ENCODE measurements at regions not wholly inside any gene's neighbourhood (a gene's known extent, or its start where the extent isn't known, plus 50 kb on each side); places are given as distances from the start of the nearest gene placed in this dataset.

DNA sequence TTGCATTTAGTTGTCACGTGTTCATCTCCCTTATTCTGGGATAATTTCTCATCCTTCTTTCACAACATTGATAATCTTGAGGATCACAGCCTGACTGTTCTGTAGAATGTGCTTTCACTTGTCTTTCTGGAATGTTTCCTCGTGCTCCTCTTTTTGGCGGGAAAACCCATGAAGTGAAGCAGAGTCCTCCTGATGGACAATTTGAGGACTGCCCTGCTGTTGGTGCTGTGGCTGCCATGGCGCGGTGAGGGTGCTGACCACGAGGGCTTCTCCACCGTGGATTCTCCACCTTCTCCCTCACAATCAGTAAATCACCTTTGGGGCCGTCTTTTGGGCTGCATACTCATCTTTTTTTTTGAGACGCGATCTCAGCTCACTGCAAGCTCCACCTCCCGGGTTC, 946.9 kb downstream of the BRD1 start:
- TF ChIP-seq EGR1 (IDR thresholded peaks at IDR 0.05; ENCODE audit: low read depth) (no peak), POLR2A (IDR thresholded peaks at IDR 0.05; ENCODE audit: borderline replicate concordance, extremely low read depth, insufficient read depth, insufficient read length) (no peak), EZH2 (IDR thresholded peaks at IDR 0.05) (no peak), EZH2phosphoT487 (IDR thresholded peaks at IDR 0.05; ENCODE audit: borderline replicate concordance) (no peak), ZNF274 (IDR thresholded peaks at IDR 0.05; ENCODE audit: low read depth, low read length) (no peak), POLR2AphosphoS5 (IDR thresholded peaks at IDR 0.05; ENCODE audit: low read depth, low read length) (no peak)
- TF ChIP-seq, protein P1, sequence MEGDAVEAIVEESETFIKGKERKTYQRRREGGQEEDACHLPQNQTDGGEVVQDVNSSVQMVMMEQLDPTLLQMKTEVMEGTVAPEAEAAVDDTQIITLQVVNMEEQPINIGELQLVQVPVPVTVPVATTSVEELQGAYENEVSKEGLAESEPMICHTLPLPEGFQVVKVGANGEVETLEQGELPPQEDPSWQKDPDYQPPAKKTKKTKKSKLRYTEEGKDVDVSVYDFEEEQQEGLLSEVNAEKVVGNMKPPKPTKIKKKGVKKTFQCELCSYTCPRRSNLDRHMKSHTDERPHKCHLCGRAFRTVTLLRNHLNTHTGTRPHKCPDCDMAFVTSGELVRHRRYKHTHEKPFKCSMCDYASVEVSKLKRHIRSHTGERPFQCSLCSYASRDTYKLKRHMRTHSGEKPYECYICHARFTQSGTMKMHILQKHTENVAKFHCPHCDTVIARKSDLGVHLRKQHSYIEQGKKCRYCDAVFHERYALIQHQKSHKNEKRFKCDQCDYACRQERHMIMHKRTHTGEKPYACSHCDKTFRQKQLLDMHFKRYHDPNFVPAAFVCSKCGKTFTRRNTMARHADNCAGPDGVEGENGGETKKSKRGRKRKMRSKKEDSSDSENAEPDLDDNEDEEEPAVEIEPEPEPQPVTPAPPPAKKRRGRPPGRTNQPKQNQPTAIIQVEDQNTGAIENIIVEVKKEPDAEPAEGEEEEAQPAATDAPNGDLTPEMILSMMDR (IDR thresholded peaks at IDR 0.05 in 2 of 3, conservative IDR thresholded peaks at IDR 0.05 in 1 of 3; ENCODE audit: borderline replicate concordance in 1 of 3, insufficient read depth in 1 of 3, low read depth in 2 of 3, low read length in 2 of 3) = no peak
- TF ChIP-seq, protein P2, sequence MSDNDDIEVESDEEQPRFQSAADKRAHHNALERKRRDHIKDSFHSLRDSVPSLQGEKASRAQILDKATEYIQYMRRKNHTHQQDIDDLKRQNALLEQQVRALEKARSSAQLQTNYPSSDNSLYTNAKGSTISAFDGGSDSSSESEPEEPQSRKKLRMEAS (IDR thresholded peaks at IDR 0.05) = no peak
- TF ChIP-seq, protein P3, sequence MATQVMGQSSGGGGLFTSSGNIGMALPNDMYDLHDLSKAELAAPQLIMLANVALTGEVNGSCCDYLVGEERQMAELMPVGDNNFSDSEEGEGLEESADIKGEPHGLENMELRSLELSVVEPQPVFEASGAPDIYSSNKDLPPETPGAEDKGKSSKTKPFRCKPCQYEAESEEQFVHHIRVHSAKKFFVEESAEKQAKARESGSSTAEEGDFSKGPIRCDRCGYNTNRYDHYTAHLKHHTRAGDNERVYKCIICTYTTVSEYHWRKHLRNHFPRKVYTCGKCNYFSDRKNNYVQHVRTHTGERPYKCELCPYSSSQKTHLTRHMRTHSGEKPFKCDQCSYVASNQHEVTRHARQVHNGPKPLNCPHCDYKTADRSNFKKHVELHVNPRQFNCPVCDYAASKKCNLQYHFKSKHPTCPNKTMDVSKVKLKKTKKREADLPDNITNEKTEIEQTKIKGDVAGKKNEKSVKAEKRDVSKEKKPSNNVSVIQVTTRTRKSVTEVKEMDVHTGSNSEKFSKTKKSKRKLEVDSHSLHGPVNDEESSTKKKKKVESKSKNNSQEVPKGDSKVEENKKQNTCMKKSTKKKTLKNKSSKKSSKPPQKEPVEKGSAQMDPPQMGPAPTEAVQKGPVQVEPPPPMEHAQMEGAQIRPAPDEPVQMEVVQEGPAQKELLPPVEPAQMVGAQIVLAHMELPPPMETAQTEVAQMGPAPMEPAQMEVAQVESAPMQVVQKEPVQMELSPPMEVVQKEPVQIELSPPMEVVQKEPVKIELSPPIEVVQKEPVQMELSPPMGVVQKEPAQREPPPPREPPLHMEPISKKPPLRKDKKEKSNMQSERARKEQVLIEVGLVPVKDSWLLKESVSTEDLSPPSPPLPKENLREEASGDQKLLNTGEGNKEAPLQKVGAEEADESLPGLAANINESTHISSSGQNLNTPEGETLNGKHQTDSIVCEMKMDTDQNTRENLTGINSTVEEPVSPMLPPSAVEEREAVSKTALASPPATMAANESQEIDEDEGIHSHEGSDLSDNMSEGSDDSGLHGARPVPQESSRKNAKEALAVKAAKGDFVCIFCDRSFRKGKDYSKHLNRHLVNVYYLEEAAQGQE (IDR thresholded peaks at IDR 0.05; ENCODE audit: low read depth) = no peak
- TF ChIP-seq, protein P4, sequence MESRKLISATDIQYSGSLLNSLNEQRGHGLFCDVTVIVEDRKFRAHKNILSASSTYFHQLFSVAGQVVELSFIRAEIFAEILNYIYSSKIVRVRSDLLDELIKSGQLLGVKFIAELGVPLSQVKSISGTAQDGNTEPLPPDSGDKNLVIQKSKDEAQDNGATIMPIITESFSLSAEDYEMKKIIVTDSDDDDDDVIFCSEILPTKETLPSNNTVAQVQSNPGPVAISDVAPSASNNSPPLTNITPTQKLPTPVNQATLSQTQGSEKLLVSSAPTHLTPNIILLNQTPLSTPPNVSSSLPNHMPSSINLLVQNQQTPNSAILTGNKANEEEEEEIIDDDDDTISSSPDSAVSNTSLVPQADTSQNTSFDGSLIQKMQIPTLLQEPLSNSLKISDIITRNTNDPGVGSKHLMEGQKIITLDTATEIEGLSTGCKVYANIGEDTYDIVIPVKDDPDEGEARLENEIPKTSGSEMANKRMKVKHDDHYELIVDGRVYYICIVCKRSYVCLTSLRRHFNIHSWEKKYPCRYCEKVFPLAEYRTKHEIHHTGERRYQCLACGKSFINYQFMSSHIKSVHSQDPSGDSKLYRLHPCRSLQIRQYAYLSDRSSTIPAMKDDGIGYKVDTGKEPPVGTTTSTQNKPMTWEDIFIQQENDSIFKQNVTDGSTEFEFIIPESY (IDR thresholded peaks at IDR 0.05; ENCODE audit: extremely low read depth, insufficient replicate concordance, low read length) = no peak
